Thyroid gland (tissue), 4 donors: ENCODE measurements at regions not wholly inside any gene's neighbourhood (a gene's known extent, or its start where the extent isn't known, plus 50 kb on each side); places are given as distances from the start of the nearest gene placed in this dataset.

Experiments used
- DNase-seq, 2 donors: peaks; one replicate each; pipeline ENCODE4 v3.0.0-alpha.2; 2019
- H3K27ac ChIP-seq, 3 donors: fragments of 200-600 bp; sonication (generic); 1 replicate in 2 of 3; 2 replicates in 1 of 3; pipeline ENCODE4 v1.5.1; 2016 to 2019; ENCODE audit warnings: mild to moderate bottlenecking in 1 of 3, moderate library complexity in 1 of 3
- H3K27me3 ChIP-seq: fragments of 200-600 bp; sonication (generic); one replicate; pipeline ENCODE4 v1.5.1; 2019
- H3K36me3 ChIP-seq, 2 donors: fragments of 200-600 bp; sonication (generic); one replicate each; pipeline ENCODE4 v1.5.1; 2016 to 2019
- H3K4me1 ChIP-seq, 2 donors: fragments of 200-600 bp; sonication (generic); one replicate each; pipeline ENCODE4 v1.5.1; 2017 to 2019
- H3K4me3 ChIP-seq, 3 donors: fragments of 200-600 bp; sonication (generic); replicated peaks in 1 of 3; 1 replicate in 2 of 3; 2 replicates in 1 of 3; pipeline ENCODE4 v1.5.1; 2016; ENCODE audit warnings: mild to moderate bottlenecking in 1 of 3
- H3K9me3 ChIP-seq: fragments of 200-600 bp; sonication (generic); one replicate; pipeline ENCODE4 v1.5.1; 2017
- POLR2A ChIP-seq, 2 donors: fragments of 450-650 bp; IDR thresholded peaks; one replicate each; pipeline ENCODE4 v1.6.1; 2017; ENCODE audit warnings: antibody characterized with exemption in 2 of 2, mild to moderate bottlenecking in 2 of 2, moderate library complexity in 1 of 2
- WGBS, 2 donors: methylation state at CpG; one replicate each; pipeline ENCODE4 v1.1.5; 2017; 5-methylcytosine and 5-hydroxymethylcytosine counted together
- intact Hi-C: fragments of 100-400 bp; cut with DNase I; formaldehyde crosslinking; loops from one replicate; pipeline ENCODE4 v1.15.1; 2023
- TF ChIP-seq, protein P1 (sequence below), 6 experiments: fragments of 200-600 bp in 3 of 6; fragments of 450-650 bp in 3 of 6; sonication (generic) in 3 of 6; IDR thresholded peaks; one replicate each; pipeline ENCODE4 v1.5.1; 2016 to 2019; ENCODE audit warnings: antibody characterized with exemption in 6 of 6, mild to moderate bottlenecking in 2 of 6, inconsistent platforms in 1 of 6, moderate library complexity in 1 of 6

DNA sequence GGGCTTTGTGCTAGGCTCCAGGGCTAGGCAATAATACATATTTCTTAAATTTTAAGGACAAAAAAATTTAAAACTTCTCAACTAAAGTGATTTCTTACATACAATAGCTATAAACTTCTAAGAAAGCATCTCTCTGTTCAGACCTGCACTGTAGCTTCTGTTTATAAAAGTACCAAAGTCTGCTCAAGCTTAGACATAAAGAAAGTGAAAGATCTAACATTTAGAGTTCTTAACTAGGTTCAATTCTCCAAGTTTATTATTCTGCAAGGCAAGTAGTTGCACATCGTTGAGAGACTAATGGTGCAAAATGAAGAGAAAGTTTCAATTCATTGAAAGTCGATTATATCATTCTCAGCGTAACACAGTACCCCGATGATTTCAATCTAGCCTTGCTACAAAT, 857.4 kb upstream of the HTR2C start:
- 57 to 60% methylated on average over 4 of the region's 4 CpGs for WGBS, 2 donors
- H3K4me1 ChIP-seq = no peaks in the 10 kb centered on the region
- H3K27me3 ChIP-seq = no peaks in the 10 kb centered on the region
- H3K4me3 ChIP-seq = no peak overlapping the region
- no peak overlapping the region for H3K27ac ChIP-seq
- H3K9me3 ChIP-seq = no peaks in the 10 kb centered on the region
- DNase-seq = no peak
- H3K36me3 ChIP-seq = no peaks in the 10 kb centered on the region
- no peak for TF ChIP-seq POLR2A (IDR thresholded peaks at IDR 0.05)
- TF ChIP-seq, protein P1, sequence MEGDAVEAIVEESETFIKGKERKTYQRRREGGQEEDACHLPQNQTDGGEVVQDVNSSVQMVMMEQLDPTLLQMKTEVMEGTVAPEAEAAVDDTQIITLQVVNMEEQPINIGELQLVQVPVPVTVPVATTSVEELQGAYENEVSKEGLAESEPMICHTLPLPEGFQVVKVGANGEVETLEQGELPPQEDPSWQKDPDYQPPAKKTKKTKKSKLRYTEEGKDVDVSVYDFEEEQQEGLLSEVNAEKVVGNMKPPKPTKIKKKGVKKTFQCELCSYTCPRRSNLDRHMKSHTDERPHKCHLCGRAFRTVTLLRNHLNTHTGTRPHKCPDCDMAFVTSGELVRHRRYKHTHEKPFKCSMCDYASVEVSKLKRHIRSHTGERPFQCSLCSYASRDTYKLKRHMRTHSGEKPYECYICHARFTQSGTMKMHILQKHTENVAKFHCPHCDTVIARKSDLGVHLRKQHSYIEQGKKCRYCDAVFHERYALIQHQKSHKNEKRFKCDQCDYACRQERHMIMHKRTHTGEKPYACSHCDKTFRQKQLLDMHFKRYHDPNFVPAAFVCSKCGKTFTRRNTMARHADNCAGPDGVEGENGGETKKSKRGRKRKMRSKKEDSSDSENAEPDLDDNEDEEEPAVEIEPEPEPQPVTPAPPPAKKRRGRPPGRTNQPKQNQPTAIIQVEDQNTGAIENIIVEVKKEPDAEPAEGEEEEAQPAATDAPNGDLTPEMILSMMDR (IDR thresholded peaks at IDR 0.05) = no peak
- intact Hi-C loops = no loop called here

DNA sequence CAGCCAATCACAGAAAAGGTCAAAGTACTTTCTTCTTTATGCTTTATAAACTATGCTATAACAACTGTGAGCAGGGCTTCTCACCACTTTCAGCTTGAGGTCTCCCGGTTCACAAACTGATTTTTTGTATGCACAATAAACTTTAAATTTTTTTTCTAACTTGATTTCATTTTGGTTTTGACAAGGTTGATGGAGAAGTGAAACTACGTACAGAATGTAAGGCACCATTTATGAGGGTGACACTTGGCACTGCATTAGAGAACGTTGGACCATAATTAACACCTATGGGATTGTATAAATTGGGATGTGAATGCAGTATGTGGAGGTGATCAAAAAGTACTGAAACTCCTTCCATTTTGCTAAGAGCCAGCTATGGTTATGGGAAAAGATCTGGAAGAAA, 857.9 kb upstream of the HTR2C start:
- H3K4me1 ChIP-seq = no peaks in the 10 kb centered on the region
- DNase-seq = no peak
- H3K4me3 ChIP-seq = no peak overlapping the region
- TF ChIP-seq, protein P1 (IDR thresholded peaks at IDR 0.05) = no peak
- no peak for TF ChIP-seq POLR2A (IDR thresholded peaks at IDR 0.05)
- intact Hi-C loops = no loop called here
- no peaks in the 10 kb centered on the region for H3K36me3 ChIP-seq
- 76 to 81% methylated on average over 3 of the region's 3 CpGs for WGBS, 2 donors
- no peak overlapping the region for H3K27ac ChIP-seq
- no peaks in the 10 kb centered on the region for H3K27me3 ChIP-seq
- no peaks in the 10 kb centered on the region for H3K9me3 ChIP-seq

DNA sequence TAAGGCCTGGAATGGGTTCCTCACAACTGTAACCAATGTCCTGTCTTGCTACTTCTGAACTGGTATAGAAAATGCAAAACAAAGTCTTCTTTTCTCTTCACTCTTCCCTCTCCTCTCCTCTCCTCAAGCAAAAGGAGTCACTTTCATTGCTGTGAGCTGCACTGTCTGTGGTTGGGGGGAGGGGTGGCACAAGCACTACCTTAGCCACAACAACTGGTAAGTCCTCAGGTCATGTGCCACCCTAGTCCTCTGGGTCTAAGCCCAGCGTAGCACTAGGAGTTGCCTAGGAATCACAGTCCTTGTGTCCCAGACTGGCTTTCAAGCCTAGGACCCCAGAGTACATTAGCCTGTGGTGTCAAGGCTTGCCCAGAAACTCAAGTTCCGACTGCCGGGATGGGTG, 859.3 kb upstream of the AMOT start:
- no peaks in the 10 kb centered on the region for H3K27me3 ChIP-seq
- H3K36me3 ChIP-seq = no peaks in the 10 kb centered on the region
- TF ChIP-seq POLR2A (IDR thresholded peaks at IDR 0.05) = no peak
- TF ChIP-seq, protein P1 (IDR thresholded peaks at IDR 0.05) = no peak
- 95% methylated on average over 3 of the region's 3 CpGs; no CpG with 5 or more reads in 1 of the 2 donors for WGBS, 2 donors
- no peak for DNase-seq
- no peak overlapping the region for H3K27ac ChIP-seq
- H3K4me1 ChIP-seq = no peaks in the 10 kb centered on the region
- H3K9me3 ChIP-seq = no peaks in the 10 kb centered on the region
- H3K4me3 ChIP-seq = no peak overlapping the region
- intact Hi-C loops = no loop called here

DNA sequence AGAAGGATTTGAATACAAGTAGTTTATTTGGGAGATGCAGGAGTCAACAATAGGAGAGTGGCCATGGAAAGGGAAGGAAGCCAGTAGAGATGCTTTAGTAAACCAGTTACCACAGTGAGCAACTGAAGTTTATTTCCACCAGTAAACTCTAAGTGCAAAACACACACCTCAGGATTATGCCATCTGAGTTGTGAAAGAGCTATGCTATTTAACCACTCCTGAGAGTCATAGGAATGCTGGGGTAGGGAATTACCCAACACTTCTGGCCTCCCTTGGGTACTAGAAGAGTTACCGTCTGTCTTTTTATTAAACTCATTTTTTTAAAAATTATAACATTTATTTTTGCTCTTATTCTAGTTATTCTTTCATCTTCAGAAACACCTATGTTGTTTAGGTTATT, 834.6 kb upstream of the AMOT start:
- Histone ChIP-seq H3K27ac (no peak overlapping the region), H3K27me3 (no peaks in the 10 kb centered on the region), H3K36me3 (no peaks in the 10 kb centered on the region), H3K9me3 (no peaks in the 10 kb centered on the region), H3K4me3 (no peak overlapping the region), H3K4me1 (no peaks in the 10 kb centered on the region)
- intact Hi-C loops = no loop called here
- no peak for DNase-seq
- 68 to 76% methylated on average over 1 of the region's 1 CpG for WGBS, 2 donors
- no peak for TF ChIP-seq POLR2A (IDR thresholded peaks at IDR 0.05)
- TF ChIP-seq, protein P1 (IDR thresholded peaks at IDR 0.05) = no peak

DNA sequence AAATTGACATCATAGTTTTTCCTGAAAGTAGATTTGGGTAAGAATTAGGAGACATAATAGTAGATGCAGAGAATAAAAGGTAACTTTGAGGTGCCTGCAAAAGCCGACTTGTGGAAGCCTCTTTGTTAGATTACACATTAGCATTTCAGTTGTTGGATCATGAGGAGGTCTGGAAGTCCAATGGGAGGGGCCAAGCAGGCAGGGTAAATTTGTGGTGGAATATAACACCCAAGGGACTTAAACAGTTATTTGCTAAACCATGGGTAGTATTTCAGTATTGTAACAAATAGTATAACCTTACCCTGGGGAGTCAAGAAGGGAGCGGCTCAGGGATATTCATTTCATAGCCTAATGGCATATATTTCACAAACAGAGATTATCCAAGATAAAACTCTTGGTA, 810.7 kb upstream of the AMOT start:
- Histone ChIP-seq H3K27ac (no peak overlapping the region), H3K4me3 (no peak overlapping the region), H3K27me3 (no peaks in the 10 kb centered on the region), H3K9me3 (no peaks in the 10 kb centered on the region), H3K4me1 (no peaks in the 10 kb centered on the region), H3K36me3 (no peaks in the 10 kb centered on the region)
- intact Hi-C loops = no loop called here
- TF ChIP-seq, protein P1 (IDR thresholded peaks at IDR 0.05) = no peak
- TF ChIP-seq POLR2A (IDR thresholded peaks at IDR 0.05) = no peak
- WGBS, 2 donors = 89 to 92% methylated on average over 2 of the region's 2 CpGs
- no peak for DNase-seq
